Loucy (cell line): ENCODE measurements at regions not wholly inside any gene's neighbourhood (a gene's known extent, or its start where the extent isn't known, plus 50 kb on each side); places are given as distances from the start of the nearest gene placed in this dataset.

Experiments used
- EZH2phosphoT487 ChIP-seq: fragments of 200-600 bp; IDR thresholded peaks from 2 replicates; pipeline ENCODE4 v1.6.1; 2018; ENCODE audit warnings: antibody characterized with exemption, mild to moderate bottlenecking, moderate library complexity, borderline replicate concordance
- TF ChIP-seq, protein P1 (sequence below): fragments of 200-600 bp; sonication (generic); conservative IDR thresholded peaks from 2 replicates; pipeline ENCODE4 v1.5.1; 2014; ENCODE audit warnings: mild to moderate bottlenecking, antibody characterized with exemption, low read length

DNA sequence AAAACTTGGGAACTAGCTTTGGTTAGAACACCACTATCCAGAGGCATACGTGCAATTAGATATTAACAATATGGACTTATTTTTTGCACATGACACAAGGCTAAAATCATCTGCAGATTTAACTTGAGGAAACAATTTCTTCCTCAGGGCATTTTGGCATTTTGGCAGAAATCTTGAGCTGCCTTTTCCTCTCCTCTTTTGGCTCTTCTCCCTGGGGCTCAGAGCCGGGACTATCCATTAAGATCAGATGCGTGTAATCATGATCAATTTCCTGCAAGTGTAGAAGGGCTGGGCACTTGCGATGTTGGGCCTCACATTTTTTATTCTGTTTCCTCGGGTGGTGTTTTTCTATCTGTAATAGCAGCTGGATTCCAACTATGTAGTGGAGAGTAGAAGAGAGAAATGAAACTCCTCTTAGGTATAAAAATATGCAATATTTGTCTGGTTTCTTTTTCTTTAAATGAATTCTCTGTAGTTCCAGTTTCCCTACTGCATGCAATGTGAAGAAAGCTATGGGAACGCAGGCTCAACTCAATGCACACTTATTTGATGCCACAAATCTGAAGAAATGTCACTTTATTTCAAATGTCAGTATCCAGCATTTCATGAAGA lies 1010.8 kb downstream of the FLRT2 start:
- no peak for TF ChIP-seq EZH2phosphoT487
- TF ChIP-seq, protein P1, sequence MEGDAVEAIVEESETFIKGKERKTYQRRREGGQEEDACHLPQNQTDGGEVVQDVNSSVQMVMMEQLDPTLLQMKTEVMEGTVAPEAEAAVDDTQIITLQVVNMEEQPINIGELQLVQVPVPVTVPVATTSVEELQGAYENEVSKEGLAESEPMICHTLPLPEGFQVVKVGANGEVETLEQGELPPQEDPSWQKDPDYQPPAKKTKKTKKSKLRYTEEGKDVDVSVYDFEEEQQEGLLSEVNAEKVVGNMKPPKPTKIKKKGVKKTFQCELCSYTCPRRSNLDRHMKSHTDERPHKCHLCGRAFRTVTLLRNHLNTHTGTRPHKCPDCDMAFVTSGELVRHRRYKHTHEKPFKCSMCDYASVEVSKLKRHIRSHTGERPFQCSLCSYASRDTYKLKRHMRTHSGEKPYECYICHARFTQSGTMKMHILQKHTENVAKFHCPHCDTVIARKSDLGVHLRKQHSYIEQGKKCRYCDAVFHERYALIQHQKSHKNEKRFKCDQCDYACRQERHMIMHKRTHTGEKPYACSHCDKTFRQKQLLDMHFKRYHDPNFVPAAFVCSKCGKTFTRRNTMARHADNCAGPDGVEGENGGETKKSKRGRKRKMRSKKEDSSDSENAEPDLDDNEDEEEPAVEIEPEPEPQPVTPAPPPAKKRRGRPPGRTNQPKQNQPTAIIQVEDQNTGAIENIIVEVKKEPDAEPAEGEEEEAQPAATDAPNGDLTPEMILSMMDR: no peak
